PFSK-1 (cell line): ENCODE measurements at regions not wholly inside any gene's neighbourhood (a gene's known extent, or its start where the extent isn't known, plus 50 kb on each side); places are given as distances from the start of the nearest gene placed in this dataset.

Source experiments
- FOXP2 ChIP-seq: optimal IDR thresholded peaks from 2 replicates; pipeline ENCODE3; 2011; ENCODE audit warnings: borderline replicate concordance, control low read depth, inconsistent platforms; ENCODE audit not compliant: insufficient read depth; ENCODE audit errors: extremely low read length, extremely low read depth
- POLR2AphosphoS5 ChIP-seq: IDR thresholded peaks from 2 replicates; pipeline ENCODE4 v1.6.1; 2012; ENCODE audit warnings: low read depth, mild to moderate bottlenecking, control low read depth, low read length, moderate library complexity
- SIN3A ChIP-seq: IDR thresholded peaks from 2 replicates; pipeline ENCODE4 v1.6.1; 2012; ENCODE audit warnings: mild to moderate bottlenecking, low read length, moderate library complexity, borderline replicate concordance; ENCODE audit not compliant: insufficient read depth
- TAF1 ChIP-seq: IDR thresholded peaks from 2 replicates; pipeline ENCODE4 v1.6.1; 2012; ENCODE audit warnings: low read length, control low read depth, borderline replicate concordance; ENCODE audit not compliant: insufficient read depth
- TF ChIP-seq, protein P1 (sequence below), 2 experiments: IDR thresholded peaks; 2 replicates each; pipeline versions ENCODE4 v1.6.1 to v1.8.0; 2011 to 2012; ENCODE audit warnings: low read depth in 2 of 2, low read length in 2 of 2, control low read depth in 1 of 2, inconsistent platforms in 1 of 2, mild to moderate bottlenecking in 1 of 2, moderate library complexity in 1 of 2; ENCODE audit not compliant: insufficient read depth in 1 of 2

- TF ChIP-seq POLR2AphosphoS5 (no peak), FOXP2 (no peak), SIN3A (no peak), TAF1 (no peak)
- TF ChIP-seq, protein P1, sequence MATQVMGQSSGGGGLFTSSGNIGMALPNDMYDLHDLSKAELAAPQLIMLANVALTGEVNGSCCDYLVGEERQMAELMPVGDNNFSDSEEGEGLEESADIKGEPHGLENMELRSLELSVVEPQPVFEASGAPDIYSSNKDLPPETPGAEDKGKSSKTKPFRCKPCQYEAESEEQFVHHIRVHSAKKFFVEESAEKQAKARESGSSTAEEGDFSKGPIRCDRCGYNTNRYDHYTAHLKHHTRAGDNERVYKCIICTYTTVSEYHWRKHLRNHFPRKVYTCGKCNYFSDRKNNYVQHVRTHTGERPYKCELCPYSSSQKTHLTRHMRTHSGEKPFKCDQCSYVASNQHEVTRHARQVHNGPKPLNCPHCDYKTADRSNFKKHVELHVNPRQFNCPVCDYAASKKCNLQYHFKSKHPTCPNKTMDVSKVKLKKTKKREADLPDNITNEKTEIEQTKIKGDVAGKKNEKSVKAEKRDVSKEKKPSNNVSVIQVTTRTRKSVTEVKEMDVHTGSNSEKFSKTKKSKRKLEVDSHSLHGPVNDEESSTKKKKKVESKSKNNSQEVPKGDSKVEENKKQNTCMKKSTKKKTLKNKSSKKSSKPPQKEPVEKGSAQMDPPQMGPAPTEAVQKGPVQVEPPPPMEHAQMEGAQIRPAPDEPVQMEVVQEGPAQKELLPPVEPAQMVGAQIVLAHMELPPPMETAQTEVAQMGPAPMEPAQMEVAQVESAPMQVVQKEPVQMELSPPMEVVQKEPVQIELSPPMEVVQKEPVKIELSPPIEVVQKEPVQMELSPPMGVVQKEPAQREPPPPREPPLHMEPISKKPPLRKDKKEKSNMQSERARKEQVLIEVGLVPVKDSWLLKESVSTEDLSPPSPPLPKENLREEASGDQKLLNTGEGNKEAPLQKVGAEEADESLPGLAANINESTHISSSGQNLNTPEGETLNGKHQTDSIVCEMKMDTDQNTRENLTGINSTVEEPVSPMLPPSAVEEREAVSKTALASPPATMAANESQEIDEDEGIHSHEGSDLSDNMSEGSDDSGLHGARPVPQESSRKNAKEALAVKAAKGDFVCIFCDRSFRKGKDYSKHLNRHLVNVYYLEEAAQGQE (IDR thresholded peaks at IDR 0.05; ENCODE audit: insufficient read depth in 1 of 2, low read depth in 2 of 2, low read length in 2 of 2) = no peak
Measured at GRCh38 chr7:17411922-17412321, 113.5 kb downstream of the AHR start.

DNA sequence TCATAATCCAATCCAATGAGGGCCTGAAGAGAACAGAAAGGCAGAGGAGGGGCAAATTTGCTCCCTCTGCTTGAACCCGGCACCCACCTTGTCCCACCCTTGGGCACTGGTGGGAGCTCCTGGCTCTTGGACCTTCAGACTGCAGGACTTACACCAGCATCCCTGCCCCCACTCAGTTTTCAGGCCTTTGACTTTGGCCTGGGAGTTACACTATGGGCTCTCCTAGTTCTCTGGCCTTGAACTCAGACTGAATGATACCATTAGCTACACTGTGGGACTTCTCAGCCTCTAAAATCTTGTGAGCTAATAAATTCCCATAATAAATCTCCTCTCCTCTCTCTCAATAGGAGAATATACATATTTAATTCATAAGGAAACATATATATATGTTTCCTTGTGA lies 114.4 kb downstream of the AHR start:
- TF ChIP-seq, protein P1 (IDR thresholded peaks at IDR 0.05; ENCODE audit: insufficient read depth in 1 of 2, low read depth in 2 of 2, low read length in 2 of 2) = no peak

- no peak for TF ChIP-seq FOXP2
- no peak for TF ChIP-seq SIN3A
- TF ChIP-seq POLR2AphosphoS5 = no peak
- no peak for TF ChIP-seq TAF1
- TF ChIP-seq, protein P1 (IDR thresholded peaks at IDR 0.05; ENCODE audit: insufficient read depth in 1 of 2, low read depth in 2 of 2, low read length in 2 of 2) = no peak
Measured at GRCh38 chr7:17415955-17416354, 117.5 kb downstream of the AHR start.

DNA sequence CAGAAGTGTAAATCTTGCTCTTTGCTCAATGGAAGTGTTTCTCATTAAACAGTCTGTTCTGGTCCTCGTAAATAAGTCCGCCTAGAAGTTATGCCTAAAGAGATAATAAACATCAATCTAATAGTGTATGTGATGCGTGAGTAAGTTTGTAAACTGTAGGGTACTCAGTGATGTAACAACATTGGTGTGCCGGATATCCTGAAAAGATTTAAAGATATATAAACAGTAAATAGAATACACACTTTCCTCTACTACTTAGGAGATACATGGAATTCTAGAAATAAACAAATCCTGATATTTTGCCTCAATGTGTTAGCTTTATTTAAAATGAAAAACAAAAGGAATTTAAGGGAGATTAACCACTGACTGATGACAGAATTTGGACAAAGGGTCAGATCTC lies 123.5 kb downstream of the AHR start:
- TF ChIP-seq, protein P1 (IDR thresholded peaks at IDR 0.05; ENCODE audit: insufficient read depth in 1 of 2, low read depth in 2 of 2, low read length in 2 of 2) = no peak

DNA sequence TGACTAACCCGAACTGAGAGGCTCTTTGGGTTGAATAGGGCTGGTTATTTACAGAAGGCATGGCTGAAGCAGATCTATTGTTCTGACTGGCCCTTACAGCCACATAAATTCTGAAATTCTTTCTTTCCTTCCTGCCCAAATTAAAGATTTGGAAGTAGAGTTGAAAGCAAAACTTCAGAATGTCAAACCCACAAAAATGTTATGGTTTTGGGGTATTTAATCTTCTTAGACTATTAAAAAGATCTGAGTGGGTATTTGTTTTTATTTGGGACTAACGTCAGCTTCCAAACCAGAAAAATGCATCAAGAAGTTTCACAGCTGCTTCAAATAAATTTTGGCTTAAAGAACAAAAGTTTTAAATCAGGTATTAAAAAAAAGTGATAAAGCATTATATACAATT lies 124.5 kb downstream of the AHR start:
- TF ChIP-seq, protein P1 (IDR thresholded peaks at IDR 0.05; ENCODE audit: insufficient read depth in 1 of 2, low read depth in 2 of 2, low read length in 2 of 2) = no peak
- TF ChIP-seq SIN3A = no peak
- no peak for TF ChIP-seq FOXP2
- TF ChIP-seq POLR2AphosphoS5 = no peak
- TF ChIP-seq TAF1 = no peak
